Stimulated activated CD4-positive, alpha-beta T cell treated with anti-CD3 and anti-CD28 coated beads, Interleukin-1b, Interleukin-23, amount 100 ng/mL, for 24 hours (primary cell): ENCODE measurements at regions not wholly inside any gene's neighbourhood (a gene's known extent, or its start where the extent isn't known, plus 50 kb on each side); places are given as distances from the start of the nearest gene placed in this dataset.

Source experiments
- DNase-seq, 4 experiments: peaks; one replicate each; pipeline ENCODE4 v3.0.0-alpha.2; 2020; ENCODE audit warnings: low read depth in 4 of 4, low spot score in 1 of 4

DNA sequence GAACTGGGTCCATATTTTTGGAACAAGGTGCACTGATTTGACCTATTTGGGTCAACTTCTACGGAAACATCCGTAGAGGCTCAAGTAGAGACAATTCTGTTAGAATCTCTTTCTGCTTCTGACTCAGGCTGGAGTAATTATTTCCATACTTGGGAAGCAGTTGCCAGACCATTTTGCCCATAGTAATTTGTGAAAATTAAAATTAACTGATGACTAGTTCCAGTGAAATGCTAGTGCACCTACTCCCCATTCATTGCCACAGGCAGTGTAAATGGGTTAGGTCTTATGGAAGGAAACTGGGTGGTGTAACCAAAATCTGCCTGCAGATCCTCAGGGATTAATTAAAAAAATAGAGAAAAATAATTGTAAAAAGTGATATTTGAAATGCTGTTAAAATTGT is 201.1 kb downstream of the TENT4A start:
- no peak for DNase-seq

- DNase-seq: no peak
Measured at GRCh38 chr5:6915574-6915973, 202.3 kb downstream of the TENT4A start.

DNA sequence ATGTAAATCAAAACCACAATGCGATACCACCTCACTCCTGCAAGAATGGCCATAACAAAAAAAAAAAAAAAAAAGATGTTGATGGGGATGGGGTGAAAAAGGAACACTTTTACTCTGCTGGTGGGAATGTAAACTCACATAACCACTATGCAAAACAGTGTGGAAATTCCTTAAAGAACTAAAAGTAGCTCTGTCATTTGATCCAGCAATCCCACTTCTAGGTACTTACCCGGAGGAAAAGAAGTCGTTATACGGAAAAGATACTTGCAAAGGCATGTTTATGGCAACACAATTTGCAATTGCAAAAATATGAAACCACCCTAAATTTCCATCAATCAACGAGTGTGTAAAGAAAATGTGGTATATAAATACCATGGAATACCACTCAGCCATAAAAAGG is 205.0 kb downstream of the TENT4A start:
- no peak for DNase-seq

DNA sequence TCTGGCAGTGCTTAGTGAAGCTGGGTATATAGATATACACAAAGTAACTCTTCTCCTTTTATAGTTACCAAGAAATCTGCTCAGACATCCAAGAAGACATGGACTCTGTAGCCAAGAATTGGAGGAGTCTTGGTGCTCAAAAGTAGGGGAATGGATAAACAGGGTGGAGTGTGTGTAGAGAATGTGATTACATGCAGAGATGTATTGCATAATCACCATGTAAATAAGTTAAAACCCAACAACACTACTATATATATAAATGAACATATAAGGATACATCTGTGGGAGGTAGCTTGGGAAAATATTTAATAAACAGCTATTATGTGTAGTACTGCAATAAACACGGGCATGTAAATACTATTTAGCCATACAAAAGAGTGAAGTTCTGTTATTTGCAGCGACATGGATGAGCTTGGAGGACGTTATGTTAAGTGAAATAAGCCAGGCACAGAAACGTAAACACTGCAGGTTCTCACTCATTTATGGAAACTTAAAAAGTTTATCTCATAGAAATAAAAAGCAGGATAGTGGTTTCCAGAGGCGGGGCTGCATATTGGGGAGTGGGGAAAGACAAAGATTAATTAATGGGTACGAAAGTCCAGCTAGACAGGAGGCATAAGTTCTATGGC is 207.5 kb downstream of the TENT4A start:
- no peak for DNase-seq

- no peak for DNase-seq
Measured at GRCh38 chr5:6926491-6927038, 213.3 kb downstream of the TENT4A start.

DNA sequence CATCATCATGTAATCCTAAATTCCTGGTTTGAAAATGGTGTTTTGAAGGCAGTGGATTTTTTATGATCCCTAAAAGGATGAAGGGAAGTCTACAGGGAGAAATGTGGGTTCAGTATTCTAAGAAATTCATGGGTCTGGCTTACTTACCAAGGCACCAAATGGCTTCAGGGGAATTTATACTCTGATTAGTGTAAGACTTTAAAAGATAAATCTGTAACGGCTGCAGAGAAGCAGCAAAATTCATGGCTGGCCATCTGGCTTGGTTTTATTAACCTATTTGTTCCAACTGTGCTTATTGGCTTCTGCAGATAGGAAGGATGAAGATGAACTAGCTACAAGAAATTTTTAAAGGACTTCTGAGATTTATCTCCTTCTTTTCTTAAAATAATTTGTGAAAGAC is 222.8 kb downstream of the TENT4A start:
- no peak for DNase-seq

GRCh38 chr5:6937677-6938076 is 224.4 kb downstream of the TENT4A start:
- no peak for DNase-seq

GRCh38 chr5:6941631-6942030 is 228.4 kb downstream of the TENT4A start:
- DNase-seq: no peak

GRCh38 chr5:6943197-6944112 is 230.2 kb downstream of the TENT4A start:
- DNase-seq: no peak

- no peak for DNase-seq
Measured at GRCh38 chr5:6948562-6948961, 235.3 kb downstream of the TENT4A start.

DNA sequence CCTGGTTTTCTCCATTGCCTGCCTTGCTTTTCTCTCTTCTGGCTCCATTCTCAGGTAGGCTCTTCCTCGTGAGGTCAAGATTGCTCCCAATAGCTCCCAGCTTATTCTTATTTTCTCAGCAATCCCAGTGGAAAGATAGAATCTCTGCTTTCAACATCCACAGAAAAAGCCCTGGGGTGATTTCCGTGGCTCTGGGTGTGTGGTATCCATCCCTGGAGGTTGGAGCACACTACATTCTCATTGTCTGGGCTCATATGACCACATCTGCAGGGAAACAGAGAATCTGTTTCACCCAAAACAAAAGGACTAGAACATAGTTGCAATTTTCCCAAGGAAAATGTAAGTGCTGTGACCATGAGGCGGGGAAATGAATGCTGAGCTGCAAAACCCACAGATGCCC is 236.0 kb downstream of the TENT4A start:
- DNase-seq: no peak

- no peak for DNase-seq
Measured at GRCh38 chr5:6950250-6950649, 237.0 kb downstream of the TENT4A start.

DNA sequence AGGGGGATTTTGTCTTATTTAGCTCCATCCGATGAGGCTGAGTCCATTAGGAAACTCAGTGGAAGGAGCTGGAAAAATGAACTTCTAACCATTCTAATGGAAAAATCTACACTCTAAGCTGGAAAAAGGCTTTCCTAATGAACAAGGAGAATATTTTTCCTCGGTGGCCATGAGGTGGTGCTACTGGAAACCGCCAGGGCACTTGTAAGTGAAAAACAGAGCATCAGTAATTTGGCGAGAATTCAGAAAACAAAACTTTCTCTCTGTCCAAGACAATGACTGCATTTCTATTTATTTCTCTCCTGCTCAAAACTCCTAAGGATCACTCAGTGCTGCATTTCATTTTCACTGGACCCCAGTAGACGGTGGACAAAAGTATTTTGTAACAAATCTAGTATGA is 237.6 kb downstream of the TENT4A start:
- DNase-seq: no peak

DNA sequence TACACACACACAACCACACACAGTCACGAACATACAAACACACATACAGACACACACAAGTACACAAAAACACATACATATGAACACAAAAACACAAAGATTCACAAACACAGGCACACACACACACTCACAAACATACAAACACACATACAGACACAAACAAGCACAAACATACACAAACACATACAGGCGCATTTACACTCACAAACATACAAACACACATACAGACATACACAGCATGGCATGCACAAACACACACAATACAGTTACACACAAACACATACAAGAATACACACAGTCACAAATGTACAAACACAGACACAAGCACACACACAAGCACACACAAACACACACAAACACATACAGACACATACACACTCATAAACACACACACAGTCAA is 247.9 kb downstream of the TENT4A start:
- no peak for DNase-seq

DNA sequence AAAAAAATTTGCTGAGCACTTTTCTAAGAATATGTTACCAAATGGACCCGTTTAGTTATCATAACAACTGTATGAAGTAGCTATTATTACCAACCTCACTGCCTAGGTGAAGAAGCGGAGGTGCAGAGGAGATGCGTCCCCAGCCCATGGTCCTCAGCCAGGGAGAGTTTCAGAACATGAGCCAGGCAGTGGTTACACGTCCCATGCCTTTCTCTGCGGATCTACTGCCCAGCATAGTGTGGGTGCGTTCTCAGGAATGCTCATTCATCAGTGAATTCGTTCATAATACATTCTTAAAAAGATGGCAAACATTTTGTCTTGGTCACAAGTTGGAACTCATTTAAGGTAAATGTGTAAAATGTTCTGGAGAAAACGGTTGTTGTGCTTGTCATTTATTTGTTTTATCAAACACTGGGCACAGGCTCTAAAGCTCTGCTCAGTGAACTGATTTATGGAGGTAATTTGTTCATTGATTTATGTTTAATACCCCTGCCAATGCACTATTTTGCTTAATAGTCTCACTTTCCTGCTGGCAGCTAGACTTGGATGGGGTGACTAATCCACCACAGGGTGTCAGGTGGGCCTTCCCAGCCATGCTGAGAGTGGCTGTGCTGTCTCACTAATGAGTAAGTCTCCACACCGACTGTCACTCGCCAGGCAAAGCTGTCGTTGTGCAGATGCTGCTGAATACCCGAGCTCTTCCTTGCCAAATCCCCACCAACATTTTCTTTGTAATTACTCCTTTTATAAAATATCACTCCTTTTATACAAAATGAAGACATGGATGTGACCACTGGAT is 248.8 kb downstream of the TENT4A start:
- DNase-seq: no peak

- no peak for DNase-seq
Measured at GRCh38 chr5:6976971-6977370, 263.7 kb downstream of the TENT4A start.

- no peak for DNase-seq
Measured at GRCh38 chr5:6979061-6979460, 265.8 kb downstream of the TENT4A start.

- no peak for DNase-seq
Measured at GRCh38 chr5:6989230-6989629, 276.0 kb downstream of the TENT4A start.

DNA sequence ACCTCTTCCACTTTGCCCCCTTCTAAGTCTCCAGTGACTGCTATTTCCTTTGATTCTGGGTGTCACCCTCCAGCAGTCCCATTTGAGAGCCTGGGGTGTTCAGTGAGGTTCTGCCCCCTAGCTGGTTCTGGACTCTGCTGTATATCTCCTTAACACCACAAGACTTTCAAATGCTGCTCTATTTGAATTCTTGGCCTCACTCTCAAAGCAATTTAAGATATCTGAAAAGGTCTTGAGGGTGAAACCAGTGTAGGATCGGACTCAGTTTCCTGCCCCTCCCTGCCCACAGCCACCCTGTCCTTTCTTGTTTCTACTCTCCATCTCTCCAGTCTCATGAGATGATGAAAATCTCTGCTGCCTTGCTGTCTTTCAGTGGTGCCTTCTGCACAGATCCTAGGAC is 280.9 kb downstream of the TENT4A start:
- DNase-seq: no peak

DNA sequence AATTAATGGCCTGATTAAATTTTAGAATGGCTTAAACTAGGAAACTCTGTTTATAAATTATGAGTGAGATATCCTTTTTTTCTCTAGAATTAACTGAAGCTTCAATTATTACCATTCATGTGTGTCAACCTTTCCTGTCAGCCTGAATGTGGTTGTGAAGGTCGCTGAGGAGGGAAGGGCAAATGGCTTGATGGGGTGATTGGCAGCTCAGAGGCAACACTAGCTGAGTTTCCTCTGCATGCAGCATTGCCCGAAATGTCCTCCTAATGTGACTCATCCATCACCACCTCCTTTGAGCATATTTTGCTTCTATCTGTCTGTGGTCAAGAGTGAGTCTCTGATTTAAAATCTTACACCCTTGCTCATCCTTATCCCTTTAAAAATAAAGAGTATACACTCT is 281.9 kb downstream of the TENT4A start:
- DNase-seq: no peak

- no peak for DNase-seq
Measured at GRCh38 chr5:7000310-7000709, 287.1 kb downstream of the TENT4A start.

GRCh38 chr5:7010591-7010990 is 297.4 kb downstream of the TENT4A start:
- no peak for DNase-seq
